Neural progenitor cell (in vitro differentiated cells): ENCODE measurements at regions not wholly inside any gene's neighbourhood (a gene's known extent, or its start where the extent isn't known, plus 50 kb on each side); places are given as distances from the start of the nearest gene placed in this dataset.

Source experiments
- DNase-seq: peaks from one replicate; pipeline ENCODE4 v3.0.0-alpha.2; 2016; ENCODE audit warnings: low spot score
- H2AFZ ChIP-seq: fragments of 200-600 bp; sonication (generic); replicated peaks from 2 replicates; pipeline ENCODE4 v1.6.1; 2016; ENCODE audit warnings: antibody characterized with exemption
- H3F3A ChIP-seq: fragments of 200-600 bp; sonication (generic); 2 replicates; pipeline ENCODE4 v1.6.1; 2016; ENCODE audit warnings: antibody characterized with exemption, low read depth
- H3K27ac ChIP-seq: fragments of 200-600 bp; sonication (generic); 2 replicates; pipeline ENCODE4 v1.5.1; 2016; ENCODE audit warnings: mild to moderate bottlenecking
- H3K27me3 ChIP-seq: fragments of 200-600 bp; sonication (generic); 2 replicates; pipeline ENCODE4 v1.6.1; 2016; ENCODE audit warnings: mild to moderate bottlenecking, moderate library complexity
- H3K36me3 ChIP-seq: fragments of 200-600 bp; sonication (generic); 2 replicates; pipeline ENCODE4 v1.5.1; 2016
- H3K4me1 ChIP-seq: fragments of 200-600 bp; sonication (generic); 2 replicates; pipeline ENCODE4 v1.6.1; 2016; ENCODE audit warnings: mixed run types
- H3K4me2 ChIP-seq: fragments of 200-600 bp; sonication (generic); 2 replicates; pipeline ENCODE4 v1.6.1; 2016
- H3K4me3 ChIP-seq: fragments of 200-600 bp; sonication (generic); 2 replicates; pipeline ENCODE4 v1.5.1; 2016
- H3K79me2 ChIP-seq: fragments of 200-600 bp; sonication (generic); 2 replicates; pipeline ENCODE4 v1.6.1; 2016; ENCODE audit warnings: low read depth
- H3K9ac ChIP-seq: fragments of 200-600 bp; sonication (generic); 2 replicates; pipeline ENCODE4 v1.6.1; 2016
- H3K9me3 ChIP-seq: fragments of 200-600 bp; sonication (generic); 2 replicates; pipeline ENCODE4 v1.5.1; 2016; ENCODE audit warnings: low read depth
- H4K20me1 ChIP-seq: fragments of 200-600 bp; sonication (generic); 2 replicates; pipeline ENCODE4 v1.6.1; 2016; ENCODE audit warnings: low read depth
- H3K27ac Mint-ChIP-seq: 3 replicates; pipeline ENCODE4 v1.8.0; 2021; ENCODE audit warnings: mixed read lengths
- H3K27me3 Mint-ChIP-seq: 2 replicates; pipeline ENCODE4 v1.8.0; 2022; ENCODE audit warnings: low read depth, mild to moderate bottlenecking, inconsistent platforms, moderate library complexity, mixed read lengths; ENCODE audit not compliant: insufficient read depth
- H3K36me3 Mint-ChIP-seq: 3 replicates; pipeline ENCODE4 v1.8.0; 2021; ENCODE audit warnings: mixed read lengths
- H3K4me1 Mint-ChIP-seq: 3 replicates; pipeline ENCODE4 v1.8.0; 2021; ENCODE audit warnings: mixed read lengths
- H3K4me3 Mint-ChIP-seq: 3 replicates; pipeline ENCODE4 v1.8.0; 2021; ENCODE audit warnings: mild to moderate bottlenecking, moderate library complexity, mixed read lengths
- H3K9me3 Mint-ChIP-seq: 3 replicates; pipeline ENCODE4 v1.8.0; 2020; ENCODE audit warnings: mixed read lengths
- CTCF ChIP-seq: fragments of 200-600 bp; sonication (generic); IDR thresholded peaks from 2 replicates; pipeline ENCODE4 v1.5.1; 2017; ENCODE audit warnings: antibody characterized with exemption, mild to moderate bottlenecking
- EZH2 ChIP-seq: fragments of 200-600 bp; sonication (generic); IDR thresholded peaks from 2 replicates; pipeline ENCODE4 v1.6.1; 2017; ENCODE audit warnings: antibody characterized with exemption, mild to moderate bottlenecking, moderate library complexity
- EZH2phosphoT487 ChIP-seq: fragments of 200-600 bp; sonication (generic); IDR thresholded peaks from 2 replicates; pipeline ENCODE4 v1.6.1; 2017; ENCODE audit warnings: antibody characterized with exemption

DNA sequence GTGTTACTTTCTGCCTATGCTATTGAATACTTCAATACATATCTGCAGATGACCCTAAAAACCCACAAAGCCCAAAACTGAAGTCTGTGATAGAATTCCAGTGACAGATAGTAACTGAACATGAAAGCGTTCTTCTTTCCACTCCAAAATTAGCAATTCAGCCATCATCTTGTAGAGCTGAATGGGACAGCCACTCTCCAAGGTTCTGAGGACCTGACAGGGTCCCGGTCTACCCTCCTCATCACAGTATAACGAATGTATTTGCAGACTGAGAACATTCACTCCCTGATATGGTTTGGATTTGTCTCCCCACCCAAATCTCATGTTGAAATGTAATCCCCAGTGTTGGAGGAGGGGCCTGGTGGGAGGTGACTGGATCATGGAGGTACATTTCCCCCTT lies 189.5 kb downstream of the MTCL1 start:
- H3K4me3 Mint-ChIP-seq: no peak overlapping the region
- Histone ChIP-seq H3K9me3 (no peaks in the 10 kb centered on the region), H4K20me1 (no peaks in the 10 kb centered on the region), H3K79me2 (no peaks in the 10 kb centered on the region), H3K4me1 (no peaks in the 10 kb centered on the region), H3K27ac (no peak overlapping the region), H2AFZ (no peak overlapping the region), H3F3A (no peaks in the 10 kb centered on the region), H3K4me3 (no peak overlapping the region), H3K9ac (no peak overlapping the region), H3K36me3 (no peaks in the 10 kb centered on the region), H3K4me2 (no peak overlapping the region), H3K27me3 (no peaks in the 10 kb centered on the region)
- H3K36me3 Mint-ChIP-seq: no peaks in the 10 kb centered on the region
- no peak for DNase-seq
- peaks cover 9% of the 10 kb centered on the region for H3K9me3 Mint-ChIP-seq
- TF ChIP-seq EZH2 (no peak), EZH2phosphoT487 (no peak), CTCF (no peak)
- H3K27me3 Mint-ChIP-seq: peaks cover 3% of the 10 kb centered on the region
- H3K27ac Mint-ChIP-seq: no peak overlapping the region
- peaks cover 19% of the 10 kb centered on the region for H3K4me1 Mint-ChIP-seq

- Histone ChIP-seq H3K9me3 (no peaks in the 10 kb centered on the region), H3F3A (no peaks in the 10 kb centered on the region), H3K27me3 (no peaks in the 10 kb centered on the region), H3K4me2 (no peak overlapping the region), H3K4me3 (no peak overlapping the region), H3K27ac (no peak overlapping the region), H2AFZ (no peak overlapping the region), H3K36me3 (no peaks in the 10 kb centered on the region), H4K20me1 (no peaks in the 10 kb centered on the region), H3K4me1 (no peaks in the 10 kb centered on the region), H3K79me2 (no peaks in the 10 kb centered on the region), H3K9ac (no peak overlapping the region)
- Mint-ChIP-seq H3K9me3 (peaks cover 9% of the 10 kb centered on the region), H3K4me3 (no peak overlapping the region), H3K36me3 (no peaks in the 10 kb centered on the region), H3K27me3 (peaks cover 4% of the 10 kb centered on the region), H3K27ac (no peak overlapping the region), H3K4me1 (peaks cover 24% of the 10 kb centered on the region)
- TF ChIP-seq EZH2: no peak
- no peak for TF ChIP-seq EZH2phosphoT487
- no peak for TF ChIP-seq CTCF
- DNase-seq: no peak
Observed at GRCh38 chr18:8895341-8895740, 190.0 kb downstream of the MTCL1 start.

GRCh38 chr18:8895987-8896619 lies 190.7 kb downstream of the MTCL1 start:
- no peak overlapping the region for H3K27ac ChIP-seq
- H3F3A ChIP-seq: no peaks in the 10 kb centered on the region
- H3K4me1 Mint-ChIP-seq: peaks cover 28% of the 10 kb centered on the region
- H4K20me1 ChIP-seq: no peaks in the 10 kb centered on the region
- no peaks in the 10 kb centered on the region for H3K36me3 Mint-ChIP-seq
- H3K27ac Mint-ChIP-seq: peak overlapping the region; percentile 37
- no peak overlapping the region for H2AFZ ChIP-seq
- TF ChIP-seq EZH2phosphoT487 (no peak), EZH2 (no peak), CTCF (no peak)
- H3K27me3 Mint-ChIP-seq: peaks cover 5% of the 10 kb centered on the region
- no peak overlapping the region for H3K9ac ChIP-seq
- H3K4me3 ChIP-seq: no peak overlapping the region
- no peak overlapping the region for H3K4me2 ChIP-seq
- no peaks in the 10 kb centered on the region for H3K36me3 ChIP-seq
- no peaks in the 10 kb centered on the region for H3K27me3 ChIP-seq
- H3K79me2 ChIP-seq: no peaks in the 10 kb centered on the region
- H3K9me3 ChIP-seq: no peaks in the 10 kb centered on the region
- H3K9me3 Mint-ChIP-seq: peaks cover 9% of the 10 kb centered on the region
- H3K4me1 ChIP-seq: no peaks in the 10 kb centered on the region
- no peak overlapping the region for H3K4me3 Mint-ChIP-seq
- DNase-seq: no peak
